ENCODE measurements at regions not wholly inside any gene's neighbourhood (a gene's known extent, or its start where the extent isn't known, plus 50 kb on each side); places are given as distances from the start of the nearest gene placed in this dataset.

GRCh38 chr1:117681901-117682250 is 76.0 kb downstream of the TENT5C start:
- intact Hi-C loops (cut with micrococcal nuclease): no loop called here
- H3K36me3 ChIP-seq (ENCODE audit: control insufficient read depth, insufficient read depth, low read length): no peaks in the 10 kb centered on the region
- POLR2A ChIA-PET (ENCODE audit: unreplicated experiment): no interaction called here
- H3K14ac ChIP-seq (replicated peaks; ENCODE audit: low read depth, low read length): no peak overlapping the region
- no TSS peak for BruUV-seq (replicated peaks)
- no peak overlapping the region for H3K4ac ChIP-seq (ENCODE audit: low read depth, low read length)
- H2AFZ ChIP-seq (replicated peaks; ENCODE audit: low read length, poor library complexity): no peak overlapping the region
- no peak overlapping the region for H4K5ac ChIP-seq (ENCODE audit: low read depth, low read length)
- H2AK5ac ChIP-seq (ENCODE audit: low read depth, low read length): peak overlapping the region; percentile 20; the same call in 1 of the 2 replicates
- in situ Hi-C loops (cut with MboI; ENCODE audit: low sequenced_read_pairs): no loop called here
- WGBS, 2 experiments (ENCODE audit: extremely low coverage in 2 of 2, insufficient read length in 1 of 2): 100% methylated on average over 1 of the region's 3 CpGs; no CpG with 5 or more reads in 1 of the 2 experiments
- no peak overlapping the region for H3K18ac ChIP-seq (ENCODE audit: low read depth, low read length)
- no peak overlapping the region for H3K27ac ChIP-seq (ENCODE audit: insufficient read depth, low read length)
- no peak overlapping the region for H3K56ac ChIP-seq (ENCODE audit: extremely low read depth, insufficient read depth, low read length)
- no peak overlapping the region for H2AK9ac ChIP-seq (replicated peaks; ENCODE audit: low read depth, low read length, poor library complexity)
- H2BK15ac ChIP-seq (ENCODE audit: low read depth, low read length): no peak overlapping the region
- peaks cover 23% of the 10 kb centered on the region for H3K9me1 ChIP-seq (ENCODE audit: insufficient read depth, low read length)
- 0 out of 2 replicates have a peak overlapping the region, but pooled peaks have one; percentile 16 for H4K91ac ChIP-seq (ENCODE audit: insufficient read depth, low read depth, low read length)
- H4K20me1 ChIP-seq (ENCODE audit: insufficient read depth, low read length): no peaks in the 10 kb centered on the region
- no peak overlapping the region for H3K4me2 ChIP-seq (ENCODE audit: low read depth, low read length)
- no peak overlapping the region for H4K8ac ChIP-seq (ENCODE audit: low read depth in 2 of 2, low read length in 2 of 2)
- peaks cover 0 to 10% of the 10 kb centered on the region in 2 experiments; a peak in 1 of 4 replicates for H3K79me1 ChIP-seq (ENCODE audit: low read depth in 1 of 2, low read length in 2 of 2)
- no peak for DNase-seq
- no peak overlapping the region for H2BK120ac ChIP-seq (ENCODE audit: low read depth, low read length)
- no peak overlapping the region for H2BK5ac ChIP-seq (ENCODE audit: low read depth, low read length, poor library complexity, severe bottlenecking)
- H2BK20ac ChIP-seq (ENCODE audit: low read depth, low read length): 0 out of 2 replicates have a peak overlapping the region, but pooled peaks have one; percentile 37
- H3K4me1 ChIP-seq (ENCODE audit: control insufficient read depth, insufficient read depth, low read length): peaks cover 19% of the 10 kb centered on the region
- no peak overlapping the region for H3K4me3 ChIP-seq (ENCODE audit: insufficient read depth, low read depth, low read length)
- H3K23ac ChIP-seq (ENCODE audit: low read depth, low read length): no peak overlapping the region
- ATAC-seq (ENCODE audit: low read depth): no peak
- H3K9me3 ChIP-seq (ENCODE audit: control insufficient read depth, insufficient read depth, low read length): no peaks in the 10 kb centered on the region
- H3K9ac ChIP-seq (ENCODE audit: low read depth, low read length): no peak overlapping the region
- H3K27me3 ChIP-seq (ENCODE audit: control insufficient read depth, insufficient read depth, low read length): no peaks in the 10 kb centered on the region
- dilution Hi-C loops (cut with HindIII; ENCODE audit: low sequenced_read_pairs, unreplicated experiment): no loop called here
- TF ChIP-seq POLR2A (IDR thresholded peaks at IDR 0.05; ENCODE audit: low read depth, low read length) (no peak), NFE2L2 (IDR thresholded peaks at IDR 0.05; ENCODE audit: low read depth, low read length) (no peak), RAD21 (IDR thresholded peaks at IDR 0.05; ENCODE audit: low read length) (no peak), CEBPB (IDR thresholded peaks at IDR 0.05; ENCODE audit: low read depth, low read length) (no peak), RCOR1 (IDR thresholded peaks at IDR 0.05; ENCODE audit: insufficient replicate concordance, low read length) (no peak), CTCF (conservative IDR thresholded peaks at IDR 0.05; ENCODE audit: low read depth, low read length) (no peak), SMC3 (IDR thresholded peaks at IDR 0.05; ENCODE audit: low read depth, low read length) (no peak), FOS (IDR thresholded peaks at IDR 0.05; ENCODE audit: low read depth, low read length) (no peak), MAFK (IDR thresholded peaks at IDR 0.05; ENCODE audit: low read depth, low read length) (no peak), MXI1 (IDR thresholded peaks at IDR 0.05; ENCODE audit: borderline replicate concordance, low read depth, low read length) (no peak), RFX5 (IDR thresholded peaks at IDR 0.05; ENCODE audit: low read depth, low read length) (no peak)
- CTCF ChIA-PET: no interaction called here

Measured in IMR-90 (cell line).